ENCODE measurements at regions not wholly inside any gene's neighbourhood (a gene's known extent, or its start where the extent isn't known, plus 50 kb on each side); places are given as distances from the start of the nearest gene placed in this dataset.

DNA sequence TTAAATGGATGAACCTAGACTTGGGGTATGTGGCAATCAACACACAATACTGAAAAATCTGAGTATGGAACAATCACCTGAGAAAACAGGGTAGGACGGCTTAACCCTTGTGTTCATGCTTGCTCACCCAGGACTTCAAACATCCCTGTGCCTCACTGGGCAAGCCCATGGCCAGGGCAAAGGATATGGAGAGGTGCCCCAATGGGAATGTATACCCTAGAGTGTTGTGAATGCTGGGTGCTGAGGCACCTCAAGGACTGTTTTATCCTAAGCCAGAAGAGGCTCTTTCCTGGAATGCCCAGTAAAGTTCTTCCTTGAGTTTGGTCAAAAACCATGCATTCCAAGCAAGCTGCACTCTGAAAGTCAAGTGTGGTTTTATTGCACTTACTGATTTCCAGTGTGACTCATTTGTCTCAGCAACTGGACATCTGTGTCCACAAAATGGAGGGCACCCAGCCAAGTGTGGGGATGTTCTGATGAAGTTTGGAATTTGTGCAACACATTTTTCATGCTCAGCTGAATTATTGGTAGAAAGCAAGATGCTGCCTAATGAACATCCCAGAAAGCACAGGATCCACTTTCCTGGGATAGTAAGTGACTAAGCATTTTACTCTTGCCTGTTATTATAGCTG is 531.3 kb downstream of the RFC3 start:
- TF ChIP-seq, protein P1, sequence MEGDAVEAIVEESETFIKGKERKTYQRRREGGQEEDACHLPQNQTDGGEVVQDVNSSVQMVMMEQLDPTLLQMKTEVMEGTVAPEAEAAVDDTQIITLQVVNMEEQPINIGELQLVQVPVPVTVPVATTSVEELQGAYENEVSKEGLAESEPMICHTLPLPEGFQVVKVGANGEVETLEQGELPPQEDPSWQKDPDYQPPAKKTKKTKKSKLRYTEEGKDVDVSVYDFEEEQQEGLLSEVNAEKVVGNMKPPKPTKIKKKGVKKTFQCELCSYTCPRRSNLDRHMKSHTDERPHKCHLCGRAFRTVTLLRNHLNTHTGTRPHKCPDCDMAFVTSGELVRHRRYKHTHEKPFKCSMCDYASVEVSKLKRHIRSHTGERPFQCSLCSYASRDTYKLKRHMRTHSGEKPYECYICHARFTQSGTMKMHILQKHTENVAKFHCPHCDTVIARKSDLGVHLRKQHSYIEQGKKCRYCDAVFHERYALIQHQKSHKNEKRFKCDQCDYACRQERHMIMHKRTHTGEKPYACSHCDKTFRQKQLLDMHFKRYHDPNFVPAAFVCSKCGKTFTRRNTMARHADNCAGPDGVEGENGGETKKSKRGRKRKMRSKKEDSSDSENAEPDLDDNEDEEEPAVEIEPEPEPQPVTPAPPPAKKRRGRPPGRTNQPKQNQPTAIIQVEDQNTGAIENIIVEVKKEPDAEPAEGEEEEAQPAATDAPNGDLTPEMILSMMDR (IDR thresholded peaks at IDR 0.05; ENCODE audit: extremely low read depth, missing control alignments): no peak
- no peak for DNase-seq (ENCODE audit: low spot score)

DNA sequence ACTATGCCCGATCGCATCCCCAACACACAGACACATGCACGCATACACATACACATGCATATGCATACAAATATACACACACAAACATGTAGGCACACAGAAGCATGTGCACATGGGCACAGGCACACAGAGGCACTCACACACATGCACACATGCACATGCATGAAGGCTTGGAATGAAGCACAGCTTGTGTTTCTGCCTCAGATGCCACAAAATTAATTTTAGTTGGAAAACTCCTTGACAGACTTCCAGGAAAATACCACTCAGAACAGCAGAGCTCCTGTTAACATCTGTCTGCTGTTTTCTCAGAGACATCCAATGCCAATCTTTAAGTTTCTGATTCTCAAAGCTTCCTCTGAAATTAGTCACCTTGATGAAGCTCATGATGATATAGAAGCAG is 532.7 kb downstream of the RFC3 start:
- TF ChIP-seq, protein P1 (IDR thresholded peaks at IDR 0.05; ENCODE audit: extremely low read depth, missing control alignments): no peak
- no peak for DNase-seq (ENCODE audit: low spot score)

DNA sequence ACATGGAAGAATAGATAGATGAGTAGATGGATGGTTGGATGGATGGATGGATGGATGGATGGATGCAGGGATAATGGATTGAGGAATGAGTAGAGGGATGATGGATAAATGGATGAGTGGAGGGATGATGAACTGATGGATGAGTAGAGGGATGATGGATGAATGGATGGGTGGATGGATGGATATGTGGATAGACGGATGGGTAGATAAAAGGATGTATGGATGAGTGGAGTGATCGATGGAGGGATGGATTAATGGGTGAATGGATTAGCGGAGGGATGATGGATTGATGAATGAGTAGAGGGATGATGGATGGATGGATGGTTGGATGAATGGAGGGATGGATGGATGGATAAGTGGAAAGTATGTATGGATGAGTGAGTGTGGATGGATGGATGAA is 533.2 kb downstream of the RFC3 start:
- no peak for DNase-seq (ENCODE audit: low spot score)
- TF ChIP-seq, protein P1 (IDR thresholded peaks at IDR 0.05; ENCODE audit: extremely low read depth, missing control alignments): no peak

DNA sequence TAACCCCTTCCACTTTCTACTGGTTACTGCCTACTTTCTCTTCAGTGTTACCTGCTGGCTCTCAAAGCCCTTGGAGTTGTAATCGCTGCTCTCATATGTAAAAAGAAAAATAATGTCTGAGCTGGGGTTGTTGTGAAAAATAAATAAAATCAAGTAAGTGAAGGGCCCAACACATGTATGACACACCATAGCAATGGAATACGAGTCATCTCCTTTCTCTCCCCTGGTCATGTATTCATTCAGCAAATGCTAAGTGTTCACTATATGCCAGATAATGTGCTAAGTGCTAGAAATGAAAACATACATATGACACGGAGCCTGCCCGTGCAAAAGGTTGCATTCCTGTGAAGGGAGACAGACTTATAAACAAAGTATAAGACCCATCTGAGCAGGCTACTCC is 535.0 kb downstream of the RFC3 start:
- no peak for DNase-seq (ENCODE audit: low spot score)
- TF ChIP-seq, protein P1 (IDR thresholded peaks at IDR 0.05; ENCODE audit: extremely low read depth, missing control alignments): no peak

DNA sequence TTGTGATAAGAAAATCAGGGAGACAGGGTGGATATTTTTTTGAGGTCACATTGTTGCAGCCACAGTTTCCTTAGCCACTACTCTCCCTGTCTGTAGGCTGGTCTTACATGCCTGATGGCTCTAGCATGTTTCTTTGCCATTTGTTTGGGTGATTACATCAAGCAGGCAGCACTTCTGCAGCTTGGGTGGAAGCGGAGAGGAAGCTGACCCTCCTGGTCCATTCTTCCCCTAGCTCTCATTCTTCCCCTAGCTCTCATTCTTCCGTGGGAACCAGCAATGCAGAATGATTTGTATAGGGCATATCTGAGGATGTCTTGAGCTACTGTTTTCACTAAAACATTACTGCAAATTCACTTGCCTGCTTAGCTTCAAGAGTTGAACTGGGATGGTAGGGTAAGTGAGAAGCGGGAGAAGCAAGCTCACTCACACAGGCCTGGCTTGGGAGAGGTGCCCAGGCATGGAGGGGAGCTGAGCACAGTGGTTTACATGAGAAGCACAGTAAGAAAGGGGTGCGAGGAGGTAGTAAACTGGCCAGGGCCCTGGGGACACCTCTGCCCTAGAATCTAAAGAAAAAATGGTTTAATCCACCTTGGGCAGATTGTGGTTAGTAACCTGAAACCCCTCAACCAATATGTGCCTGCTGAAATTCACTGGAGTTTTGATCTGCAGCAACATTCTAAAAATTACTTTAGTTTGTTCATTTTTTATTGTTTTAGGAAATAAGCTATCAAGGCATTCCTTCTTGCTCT is 538.9 kb downstream of the RFC3 start:
- TF ChIP-seq, protein P1 (IDR thresholded peaks at IDR 0.05; ENCODE audit: extremely low read depth, missing control alignments): no peak
- no peak for DNase-seq (ENCODE audit: low spot score)

DNA sequence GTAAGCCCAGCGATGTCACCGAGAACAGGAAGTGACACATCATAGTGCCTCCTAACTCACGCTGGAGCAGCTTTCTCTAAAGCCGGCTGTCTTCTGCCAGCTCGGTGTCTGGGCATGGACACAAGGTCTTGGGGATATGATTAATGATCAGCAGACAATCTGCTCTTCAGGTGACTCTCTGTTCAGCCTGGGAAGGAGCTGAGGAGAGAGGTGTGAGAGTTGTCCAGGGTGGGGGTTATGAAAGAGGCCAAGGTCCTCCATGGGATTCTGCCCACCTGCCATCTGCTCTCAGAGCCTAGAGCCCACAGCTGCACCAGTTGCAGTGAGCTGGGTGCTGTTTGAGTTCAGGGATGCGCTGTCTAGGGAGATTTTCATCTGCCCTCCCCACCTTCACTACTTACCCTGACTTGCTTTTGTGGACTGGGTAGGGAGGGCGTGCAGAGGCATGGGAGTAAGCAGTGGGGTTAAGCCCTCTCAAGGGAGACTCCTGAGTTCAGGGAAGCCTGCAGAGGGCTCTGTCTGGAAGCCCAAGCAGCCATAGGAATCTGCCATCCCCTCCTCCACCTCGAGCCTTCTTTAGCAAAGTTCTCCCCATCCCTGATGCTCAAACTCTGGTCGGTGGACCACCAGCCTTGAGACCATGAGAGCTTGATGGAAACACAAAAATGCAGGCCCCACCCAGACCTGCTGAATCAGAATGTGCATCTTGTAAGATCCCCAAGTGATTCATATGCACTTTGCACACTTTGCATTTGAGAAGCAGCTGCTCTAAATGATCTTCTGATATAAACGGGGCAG is 539.7 kb downstream of the RFC3 start:
- no peak for DNase-seq (ENCODE audit: low spot score)

More for the DNA sequence above, 539.7 kb downstream of the RFC3 start:
- TF ChIP-seq, protein P1 (IDR thresholded peaks at IDR 0.05; ENCODE audit: extremely low read depth, missing control alignments): no peak
